GM12878 (cell line): ENCODE measurements at regions not wholly inside any gene's neighbourhood (a gene's known extent, or its start where the extent isn't known, plus 50 kb on each side); places are given as distances from the start of the nearest gene placed in this dataset.

Source experiments
- ATAC-seq: fragments of 200-7000 bp; cut with Tn5 transposase; 3 replicates; pipeline ENCODE4 v1.9.1; 2020; ENCODE audit warnings: mild to moderate bottlenecking, moderate library complexity
- BruUV-seq: library from RNA; stranded (reverse); fragments of 400-500 nt; replicated peaks from 2 replicates; lab custom pipeline; 2021; lab: Mats Ljungman, UMichigan
- CTCF ChIA-PET: fragments of 300-600 bp; sonication (Branson Sonifier 250); formaldehyde crosslinking; extraction: SDS; loops from one replicate; lab custom pipeline; 2021; ENCODE audit warnings: inconsistent platforms; lab: Yijun Ruan, JAX
- POLR2A ChIA-PET: fragments of 350-600 bp; formaldehyde crosslinking; extraction: SDS; loops from one replicate; lab custom pipeline; 2021; ENCODE audit warnings: inconsistent platforms; lab: Charles Lee
- RAD21 ChIA-PET: fragments of 300-600 bp; sonication (Branson Sonifier 250); formaldehyde crosslinking; loops from one replicate; lab custom pipeline; 2023; ENCODE audit warnings: antibody characterized with exemption; ENCODE audit not compliant: unreplicated experiment; lab: Charles Lee
- SMC1A ChIA-PET: fragments of 300-600 bp; sonication (Branson Sonifier 250); formaldehyde crosslinking; loops from one replicate; lab custom pipeline; 2023; ENCODE audit not compliant: unreplicated experiment, uncharacterized antibody; lab: Charles Lee
- DNase-seq: peaks from one replicate; pipeline ENCODE4 v3.0.0-alpha.2; 2011; ENCODE audit warnings: low read depth, low spot score
- FAIRE-seq: peaks from 3 replicates; lab custom pipeline; 2011; peaks lifted over from hg19 to GRCh38; lab: Jason Lieb, UNC
- H2AFZ ChIP-seq: 2 replicates; pipeline ENCODE4 v1.6.0; 2011; ENCODE audit warnings: low read depth, low read length, control low read depth; ENCODE audit not compliant: control insufficient read depth
- H3K27ac ChIP-seq: 2 replicates; pipeline ENCODE4 v1.5.1; 2011; ENCODE audit warnings: control low read depth; ENCODE audit not compliant: control insufficient read depth, insufficient read depth
- H3K27me3 ChIP-seq, 2 experiments: replicated peaks in 1 of 2; 2 replicates each; pipeline versions ENCODE4 v1.6.0 to v1.6.1; 2011; ENCODE audit warnings: low read length in 1 of 2; ENCODE audit not compliant: control insufficient read depth in 2 of 2, insufficient read depth in 2 of 2
- H3K36me3 ChIP-seq, 2 experiments: 2 replicates each; pipeline ENCODE4 v1.5.1; 2011; ENCODE audit warnings: low read length in 1 of 2; ENCODE audit not compliant: control insufficient read depth in 2 of 2, insufficient read depth in 2 of 2
- H3K4me1 ChIP-seq: 2 replicates; pipeline ENCODE4 v1.6.1; 2011; ENCODE audit warnings: mild to moderate bottlenecking, low read length, moderate library complexity, mixed read lengths; ENCODE audit not compliant: control insufficient read depth, insufficient read depth
- H3K4me2 ChIP-seq: 2 replicates; pipeline ENCODE4 v1.6.0; 2011; ENCODE audit warnings: control low read depth; ENCODE audit not compliant: control insufficient read depth, insufficient read depth
- H3K4me3 ChIP-seq: fragments of 200-600 bp; sonication (generic); 2 replicates; pipeline ENCODE4 v1.5.1; 2016
- H3K79me2 ChIP-seq: 2 replicates; pipeline ENCODE4 v1.6.0; 2011; ENCODE audit warnings: low read length; ENCODE audit not compliant: control insufficient read depth, insufficient read depth
- H3K9ac ChIP-seq: 2 replicates; pipeline ENCODE4 v1.8.0; 2011; ENCODE audit warnings: low read length, control low read depth, mixed read lengths; ENCODE audit not compliant: control insufficient read depth, insufficient read depth
- H3K9me3 ChIP-seq: replicated peaks from 3 replicates; pipeline ENCODE4 v1.5.1; 2011; ENCODE audit warnings: mild to moderate bottlenecking, low read length; ENCODE audit not compliant: control insufficient read depth, insufficient read depth
- H4K20me1 ChIP-seq: 2 replicates; pipeline ENCODE4 v1.6.0; 2011; ENCODE audit not compliant: control insufficient read depth, insufficient read depth
- CBFB ChIP-seq: IDR thresholded peaks from 2 replicates; pipeline ENCODE4 v1.6.1; 2016; ENCODE audit warnings: antibody characterized with exemption, low read depth
- EED ChIP-seq: sonication (generic); IDR thresholded peaks from 2 replicates; pipeline ENCODE4 v1.6.1; 2016; ENCODE audit warnings: antibody characterized with exemption, low read depth
- EGR1 ChIP-seq, 2 experiments: IDR thresholded peaks; 1 replicate in 1 of 2; 2 replicates in 1 of 2; pipeline ENCODE4 v1.6.1; 2011 to 2012; ENCODE audit warnings: low read depth in 2 of 2, low read length in 2 of 2, borderline replicate concordance in 1 of 2, mild to moderate bottlenecking in 1 of 2, moderate library complexity in 1 of 2
- JUND ChIP-seq: IDR thresholded peaks from 2 replicates; pipeline ENCODE4 v1.6.1; 2012; ENCODE audit warnings: low read depth, mild to moderate bottlenecking, low read length, improper control_type of control experiment, moderate library complexity
- MTA3 ChIP-seq: IDR thresholded peaks from 2 replicates; pipeline ENCODE4 v1.6.1; 2012; ENCODE audit warnings: low read length, inconsistent platforms, borderline replicate concordance
- NFIC ChIP-seq: IDR thresholded peaks from 2 replicates; pipeline ENCODE4 v1.6.1; 2012; ENCODE audit warnings: low read depth, mild to moderate bottlenecking, inconsistent platforms, low read length, moderate library complexity
- PAX5 ChIP-seq: IDR thresholded peaks from 2 replicates; pipeline ENCODE4 v1.6.1; 2011; ENCODE audit warnings: low read depth, low read length, borderline replicate concordance
- PRDM15 ChIP-seq: fragments of 450-650 bp; formaldehyde crosslinking; IDR thresholded peaks from 2 replicates; pipeline ENCODE4 v1.4.0; 2020; ENCODE audit warnings: mild to moderate bottlenecking, moderate library complexity
- SKIL ChIP-seq: fragments of 450-650 bp; IDR thresholded peaks from 2 replicates; pipeline ENCODE4 v1.6.1; 2017; ENCODE audit warnings: mild to moderate bottlenecking, low read depth, inconsistent platforms; ENCODE audit not compliant: poor library complexity, severe bottlenecking
- SMC3 ChIP-seq: IDR thresholded peaks from 2 replicates; pipeline ENCODE4 v1.6.1; 2011; ENCODE audit warnings: low read length, improper control_type of control experiment, borderline replicate concordance
- SREBF1 ChIP-seq: IDR thresholded peaks from 2 replicates; pipeline ENCODE4 v1.6.1; 2012; ENCODE audit warnings: mild to moderate bottlenecking, low read length
- TBL1XR1 ChIP-seq: IDR thresholded peaks from 2 replicates; pipeline ENCODE4 v1.6.1; 2012; ENCODE audit warnings: low read depth, low read length, improper control_type of control experiment
- ZNF207 ChIP-seq: fragments of 450-650 bp; IDR thresholded peaks from 2 replicates; pipeline ENCODE4 v1.6.1; 2014; ENCODE audit warnings: antibody characterized with exemption, mild to moderate bottlenecking, borderline replicate concordance
- ZNF274 ChIP-seq: IDR thresholded peaks from one replicate; pipeline ENCODE4 v1.8.0; 2011; ENCODE audit not compliant: insufficient read length, insufficient read depth
- ZNF687 ChIP-seq: fragments of 450-650 bp; IDR thresholded peaks from 2 replicates; pipeline ENCODE4 v1.6.1; 2017; ENCODE audit warnings: mild to moderate bottlenecking, moderate library complexity
- WGBS: methylation state at CpG from one replicate; pipeline ENCODE4 v1.1.6; 2016; ENCODE audit warnings: low lambda C conversion rate; ENCODE audit not compliant: insufficient replicate concordance, insufficient coverage; ENCODE audit errors: missing lambda C conversion rate; 5-methylcytosine and 5-hydroxymethylcytosine counted together
- in situ Hi-C: fragments of 300-500 bp; cut with MboI; formaldehyde crosslinking; loops from 9 replicates; pipeline ENCODE4 v1.14.3; 2018; ENCODE audit warnings: mixed read lengths
- intact Hi-C: fragments of 100-400 bp; cut with micrococcal nuclease; formaldehyde crosslinking; loops from one replicate; pipeline ENCODE4 v1.14.2; 2022; ENCODE audit not compliant: unreplicated experiment

GRCh38 chr7:159281573-159281972 lies 136.9 kb upstream of the VIPR2 start:
- H3K27ac ChIP-seq, result no peak overlapping the region
- intact Hi-C loops, result no loop called here
- H3K79me2 ChIP-seq, result no peaks in the 10 kb centered on the region
- FAIRE-seq (no peak), DNase-seq (no peak), ATAC-seq (no peak)
- in situ Hi-C loops, result no loop called here
- H4K20me1 ChIP-seq, result no peaks in the 10 kb centered on the region
- H3K9ac ChIP-seq, result no peak overlapping the region
- H3K4me2 ChIP-seq, result no peak overlapping the region
- ChIA-PET POLR2A (no interaction called here), RAD21 (no interaction called here), SMC1A (no interaction called here), CTCF (interaction anchor here (1.2 kb wide), 1 partner anchor 9 kb away, joined by 3 read pairs; no protein-coding TSS in a partner anchor)
- BruUV-seq, result no TSS peak
- H3K9me3 ChIP-seq, result no peaks in the 10 kb centered on the region
- 13% methylated on average over 3 of the region's 3 CpGs for WGBS
- no peaks in the 10 kb centered on the region for H3K4me1 ChIP-seq
- H3K27me3 ChIP-seq, result no peaks in the 10 kb centered on the region
- no peak overlapping the region for H2AFZ ChIP-seq
- no peaks in the 10 kb centered on the region for H3K36me3 ChIP-seq
- H3K4me3 ChIP-seq, result no peak overlapping the region
- no peak for TF ChIP-seq JUND
- no peak for TF ChIP-seq PRDM15
- TF ChIP-seq PAX5, result no peak
- no peak for TF ChIP-seq SKIL
- no peak for TF ChIP-seq MTA3
- no peak for TF ChIP-seq ZNF207
- no peak for TF ChIP-seq NFIC
- TF ChIP-seq SMC3, result no peak
- TF ChIP-seq TBL1XR1, result no peak
- no peak for TF ChIP-seq EED
- no peak for TF ChIP-seq EGR1 (IDR thresholded peaks at IDR 0.05; ENCODE audit: borderline replicate concordance in 1 of 2, low read depth in 2 of 2, low read length in 2 of 2)
- no peak for TF ChIP-seq ZNF687
- no peak for TF ChIP-seq ZNF274
- no peak for TF ChIP-seq CBFB
- TF ChIP-seq SREBF1, result no peak
